ENCODE measurements at regions not wholly inside any gene's neighbourhood (a gene's known extent, or its start where the extent isn't known, plus 50 kb on each side); places are given as distances from the start of the nearest gene placed in this dataset.

DNA sequence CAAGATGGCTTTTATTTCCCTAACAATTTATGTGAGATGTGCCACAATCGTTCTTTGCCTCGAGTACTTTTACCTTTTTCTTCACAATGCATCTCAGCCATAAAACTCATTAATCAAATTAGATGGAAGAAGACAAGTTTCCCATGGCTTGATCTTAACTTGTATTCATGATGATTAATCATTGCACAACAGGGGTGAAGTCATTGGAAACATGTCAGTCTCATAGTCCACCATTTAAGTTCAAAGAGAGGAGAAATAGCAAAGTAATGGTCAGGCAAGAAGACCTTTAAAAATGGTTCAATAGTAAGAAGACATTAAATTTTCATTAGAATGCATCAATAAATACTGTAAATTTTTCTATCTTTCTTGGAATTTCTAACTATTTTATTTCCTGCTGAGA is 136.3 kb downstream of the FOXG1 start:
- ChIA-PET CTCF (no interaction called here), POLR2A (ENCODE audit: unreplicated experiment) (no interaction called here)
- Histone ChIP-seq H4K5ac (ENCODE audit: low read depth, low read length) (no peak overlapping the region), H2BK5ac (ENCODE audit: low read depth, low read length, poor library complexity, severe bottlenecking) (no peak overlapping the region), H2BK120ac (ENCODE audit: low read depth, low read length) (no peak overlapping the region), H3K4me1 (ENCODE audit: control insufficient read depth, insufficient read depth, low read length) (no peaks in the 10 kb centered on the region), H2AK5ac (ENCODE audit: low read depth, low read length) (no peak overlapping the region), H3K18ac (ENCODE audit: low read depth, low read length) (no peak overlapping the region), H3K4me3 (ENCODE audit: insufficient read depth, low read depth, low read length) (no peak overlapping the region), H2BK15ac (ENCODE audit: low read depth, low read length) (no peak overlapping the region), H3K36me3 (ENCODE audit: control insufficient read depth, insufficient read depth, low read length) (no peaks in the 10 kb centered on the region), H4K8ac (ENCODE audit: low read depth in 2 of 2, low read length in 2 of 2) (no peak overlapping the region), H3K4me2 (ENCODE audit: low read depth, low read length) (no peak overlapping the region), H3K9ac (ENCODE audit: low read depth, low read length) (no peak overlapping the region), H3K9me1 (ENCODE audit: insufficient read depth, low read length) (no peaks in the 10 kb centered on the region), H3K79me1 (ENCODE audit: low read depth in 1 of 2, low read length in 2 of 2) (no peaks in the 10 kb centered on the region), H3K4ac (ENCODE audit: low read depth, low read length) (no peak overlapping the region), H4K20me1 (ENCODE audit: insufficient read depth, low read length) (no peaks in the 10 kb centered on the region), H4K91ac (ENCODE audit: insufficient read depth, low read depth, low read length) (no peak overlapping the region), H3K27ac (ENCODE audit: insufficient read depth, low read length) (no peak overlapping the region), H3K23ac (ENCODE audit: low read depth, low read length) (no peak overlapping the region), H3K56ac (ENCODE audit: extremely low read depth, insufficient read depth, low read length) (no peak overlapping the region), H3K27me3 (ENCODE audit: control insufficient read depth, insufficient read depth, low read length) (no peaks in the 10 kb centered on the region), H3K9me3 (ENCODE audit: control insufficient read depth, insufficient read depth, low read length) (no peaks in the 10 kb centered on the region), H2AK9ac (replicated peaks; ENCODE audit: low read depth, low read length, poor library complexity) (no peak overlapping the region), H2BK20ac (ENCODE audit: low read depth, low read length) (no peak overlapping the region), H2AFZ (replicated peaks; ENCODE audit: low read length, poor library complexity) (no peak overlapping the region), H3K14ac (replicated peaks; ENCODE audit: low read depth, low read length) (no peak overlapping the region)
- no peak for ATAC-seq (ENCODE audit: low read depth)
- in situ Hi-C loops (cut with MboI; ENCODE audit: low sequenced_read_pairs), result no loop called here
- no peak for DNase-seq
- dilution Hi-C loops (cut with HindIII; ENCODE audit: low sequenced_read_pairs, unreplicated experiment), result no loop called here
- no TSS peak for BruUV-seq (replicated peaks)
- WGBS, 2 experiments (ENCODE audit: extremely low coverage in 2 of 2, insufficient read length in 1 of 2), result no CpG with 5 or more reads among the region's 2 CpGs
- intact Hi-C loops (cut with micrococcal nuclease), result no loop called here
- TF ChIP-seq SMC3 (IDR thresholded peaks at IDR 0.05; ENCODE audit: low read depth, low read length) (no peak), CEBPB (IDR thresholded peaks at IDR 0.05; ENCODE audit: low read depth, low read length) (0 out of 2 replicates have a peak, but pooled peaks have one; percentile 16), RAD21 (IDR thresholded peaks at IDR 0.05; ENCODE audit: low read length) (no peak), FOS (IDR thresholded peaks at IDR 0.05; ENCODE audit: low read depth, low read length) (no peak)

Measured in IMR-90 (cell line).